Small intestine (tissue), 7 donors: ENCODE measurements at regions not wholly inside any gene's neighbourhood (a gene's known extent, or its start where the extent isn't known, plus 50 kb on each side); places are given as distances from the start of the nearest gene placed in this dataset.
A peak's percentile ranks its signal among the peaks of the same experiment; 100 is the strongest.

Experiments used
- DNase-seq, 2 donors: peaks; one replicate each; pipeline versions ENCODE4 v3.0.0 to v3.0.0-alpha.2; 2013
- FAIRE-seq: peaks from 2 replicates; lab custom pipeline; 2012; peaks lifted over from hg19 to GRCh38; lab: Jason Lieb, UNC
- H3K27ac ChIP-seq, 3 donors: one replicate each; pipeline ENCODE4 v1.5.1; 2013; ENCODE audit warnings: low read length in 2 of 3, mild to moderate bottlenecking in 2 of 3, control low read depth in 1 of 3, inconsistent platforms in 1 of 3, low read depth in 1 of 3, moderate library complexity in 1 of 3
- H3K27me3 ChIP-seq, 3 donors: one replicate each; pipeline ENCODE4 v1.6.1; 2013; ENCODE audit warnings: low read length in 3 of 3, inconsistent platforms in 1 of 3; ENCODE audit not compliant: control insufficient read depth in 3 of 3, insufficient read depth in 3 of 3
- H3K36me3 ChIP-seq, 3 donors: one replicate each; pipeline ENCODE4 v1.6.1; 2013; ENCODE audit warnings: low read length in 3 of 3, inconsistent platforms in 1 of 3, low read depth in 1 of 3, mild to moderate bottlenecking in 1 of 3, moderate library complexity in 1 of 3; ENCODE audit not compliant: control insufficient read depth in 3 of 3, insufficient read depth in 2 of 3
- H3K4me1 ChIP-seq, 3 donors: one replicate each; pipeline ENCODE4 v1.6.1; 2013; ENCODE audit warnings: low read length in 2 of 3, inconsistent platforms in 1 of 3, low read depth in 1 of 3, mild to moderate bottlenecking in 1 of 3, moderate library complexity in 1 of 3; ENCODE audit not compliant: control insufficient read depth in 3 of 3, insufficient read depth in 2 of 3
- H3K4me3 ChIP-seq, 3 donors: one replicate each; pipeline ENCODE4 v1.5.1; 2013; ENCODE audit warnings: low read length in 3 of 3, control low read depth in 1 of 3, inconsistent platforms in 1 of 3, low read depth in 1 of 3, mild to moderate bottlenecking in 1 of 3, moderate library complexity in 1 of 3
- H3K9me3 ChIP-seq, 2 donors: one replicate each; pipeline ENCODE4 v1.6.1; 2013; ENCODE audit warnings: low read depth in 1 of 2, low read length in 1 of 2; ENCODE audit not compliant: control insufficient read depth in 2 of 2, insufficient read depth in 1 of 2
- WGBS, 3 donors: extraction: QIAGEN DNeasy Blood & Tissue Kit; methylation state at CpG; one replicate each; pipeline ENCODE4 v1.1.7; 2013; 5-methylcytosine and 5-hydroxymethylcytosine counted together
- donor health status: healthy with polysubstance abuse.
- donor health status: control.
- donor health status: control.
- donor health status: Bipolar disorder and iron deficiency.
- donor health status: healthy.

DNA sequence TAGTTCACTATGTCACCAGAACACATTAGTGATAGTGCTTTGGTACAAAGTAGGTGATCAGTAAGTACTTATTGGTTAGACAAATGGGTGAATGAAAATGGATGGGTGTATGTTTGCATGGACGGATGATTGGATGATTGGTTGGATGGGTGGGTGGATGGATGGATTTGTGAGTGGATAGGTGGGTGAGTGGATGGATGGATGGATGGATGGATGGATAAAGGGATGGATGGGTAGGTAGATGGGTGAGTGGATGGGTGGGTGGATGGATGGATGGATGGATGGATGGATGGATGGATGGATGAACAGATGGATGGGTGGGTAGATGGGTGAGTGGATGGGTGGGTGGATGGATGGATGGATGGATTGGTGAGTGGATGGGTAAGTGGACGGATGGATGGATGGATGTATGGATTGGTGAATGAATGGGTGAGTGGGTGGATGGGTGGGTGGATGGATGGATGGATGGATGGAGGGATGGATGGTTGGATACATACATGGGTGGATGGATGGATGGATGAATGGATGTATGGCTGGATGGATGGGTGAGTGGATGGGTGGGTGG, 225.3 kb upstream of the GSE1 start:
- Histone ChIP-seq H3K4me3 (no peak overlapping the region), H3K27ac (no peak overlapping the region), H3K27me3 (no peaks in the 10 kb centered on the region), H3K4me1 (peaks cover 0 to 42% (median 4%) of the 10 kb centered on the region in 3 donors), H3K9me3 (peaks cover 0 to 3% of the 10 kb centered on the region in 2 donors), H3K36me3 (peaks cover 0 to 41% (median 0%) of the 10 kb centered on the region in 3 donors)
- FAIRE-seq (no peak), DNase-seq (no peak)
- 84 to 93% (median 91%) methylated on average over 2 of the region's 2 CpGs for WGBS, 3 donors

DNA sequence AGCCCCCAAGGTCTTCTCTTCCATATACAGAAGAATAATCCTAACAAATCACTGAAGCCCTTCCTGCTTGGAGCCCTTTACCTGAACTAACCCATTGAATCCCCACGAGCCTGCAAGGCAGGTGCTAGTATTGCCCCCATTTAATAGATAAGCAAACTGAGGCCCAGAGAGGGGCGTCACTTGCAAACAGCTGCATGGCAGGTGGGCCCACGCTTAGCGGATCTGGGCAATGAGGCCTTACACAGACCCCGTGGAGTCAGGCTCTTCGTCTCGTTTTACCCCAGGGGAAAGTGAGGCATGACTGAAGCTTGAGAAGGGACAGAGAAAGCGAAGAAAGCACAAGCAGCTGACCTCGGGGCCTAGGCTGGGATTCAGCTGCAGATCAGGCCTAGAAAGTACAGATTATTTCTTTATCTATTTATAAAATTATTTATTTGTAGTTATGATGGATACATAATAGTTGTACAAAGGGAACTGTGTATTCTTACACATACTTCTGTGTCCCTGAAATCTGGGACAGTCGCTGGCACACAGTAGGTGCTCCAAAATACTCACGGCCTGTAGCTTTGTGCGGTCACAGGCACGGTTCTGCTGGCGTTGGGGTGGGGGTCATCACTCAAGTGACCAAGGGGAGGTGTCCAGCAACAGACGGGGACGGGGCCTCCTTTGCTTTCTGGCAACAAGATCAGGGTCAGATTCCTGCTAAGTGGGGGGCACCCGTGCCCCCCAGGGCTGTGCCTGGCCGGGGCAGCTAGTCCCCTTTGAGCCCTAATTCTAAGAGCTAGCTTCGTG, 223.2 kb upstream of the GSE1 start:
- Histone ChIP-seq H3K4me1 (peaks cover under 1 to 39% (median 4%) of the 10 kb centered on the region in 3 donors), H3K27ac (peak overlapping the region in 2 of 3 donors; percentile 52 to 72), H3K36me3 (peaks cover 0 to 38% (median 0%) of the 10 kb centered on the region in 3 donors), H3K9me3 (peaks cover 0 to 3% of the 10 kb centered on the region in 2 donors), H3K4me3 (no peak overlapping the region), H3K27me3 (no peaks in the 10 kb centered on the region)
- DNase-seq (no peak), FAIRE-seq (no peak)
- WGBS, 3 donors = 56 to 78% (median 60%) methylated on average over 19 of the region's 19 CpGs

DNA sequence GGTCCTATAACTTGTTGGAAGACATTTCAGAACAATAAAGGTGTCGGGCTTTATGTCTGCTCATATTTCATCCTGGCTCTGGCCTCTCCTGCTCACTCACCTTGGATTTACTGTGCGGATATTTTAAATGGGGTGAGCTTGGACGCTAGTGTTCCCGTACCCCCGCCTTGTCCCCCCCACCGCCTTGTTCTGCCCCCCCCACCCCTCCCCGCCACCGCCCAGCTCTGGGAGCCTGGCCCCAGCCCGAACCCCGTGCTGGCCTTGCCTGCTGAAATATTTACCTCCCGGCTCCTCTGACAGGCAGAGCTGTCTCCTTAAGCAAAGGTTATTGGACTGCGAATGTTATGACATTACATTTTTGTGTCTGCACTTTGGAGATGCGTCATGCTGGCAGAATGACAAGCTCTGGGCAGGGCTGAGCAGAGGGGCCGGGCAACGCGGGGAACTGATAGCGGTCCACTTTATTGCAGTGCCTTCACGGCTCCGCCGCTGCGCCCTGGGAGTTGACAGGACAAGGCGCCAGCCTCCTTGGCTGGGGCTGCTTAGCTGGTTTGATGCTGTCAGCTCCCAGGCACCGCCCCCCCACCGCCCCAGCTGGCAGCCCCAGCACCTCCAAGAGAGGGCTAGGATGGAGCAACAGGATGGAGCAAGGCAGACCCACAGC, 222.5 kb upstream of the GSE1 start:
- Histone ChIP-seq H3K4me3 (no peak overlapping the region), H3K36me3 (peaks cover 0 to 34% (median 0%) of the 10 kb centered on the region in 3 donors), H3K27me3 (no peaks in the 10 kb centered on the region), H3K4me1 (peaks cover 4 to 37% (median 4%) of the 10 kb centered on the region in 3 donors), H3K9me3 (peaks cover 0 to 3% of the 10 kb centered on the region in 2 donors), H3K27ac (peak overlapping the region in 2 of 3 donors; percentile 52 to 72)
- no peak for FAIRE-seq
- DNase-seq = peak; percentile 95
- WGBS, 3 donors = 23 to 48% (median 37%) methylated on average over 23 to 24 of the region's 24 CpGs

DNA sequence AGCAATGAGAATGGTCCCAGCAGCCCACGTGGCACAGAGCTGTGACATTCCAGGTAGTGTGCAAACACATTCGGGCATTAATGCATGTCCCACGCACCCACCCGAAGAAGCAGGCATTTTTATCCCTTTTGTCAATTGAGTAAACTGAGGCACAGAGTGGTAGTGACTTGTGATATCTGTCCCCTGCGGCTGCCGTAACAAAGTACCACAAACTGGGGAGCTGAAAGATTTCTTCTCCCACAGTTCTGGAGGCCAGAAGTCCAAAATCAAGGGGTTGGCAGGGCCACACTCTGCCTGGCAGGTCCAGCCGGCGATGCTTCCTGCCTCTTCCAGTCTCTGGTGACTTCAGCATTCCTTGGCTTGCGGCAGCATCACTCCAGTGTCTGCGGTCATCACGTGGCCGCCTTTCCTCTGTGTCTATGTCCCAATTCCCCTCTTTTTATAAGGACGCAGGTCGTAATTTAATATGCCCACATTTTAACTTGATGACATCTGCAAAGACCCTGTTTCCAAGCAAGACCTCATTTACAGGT, 221.9 kb upstream of the GSE1 start:
- H3K9me3 ChIP-seq = peaks cover 0 to 3% of the 10 kb centered on the region in 2 donors
- FAIRE-seq (no peak), DNase-seq (no peak)
- WGBS, 3 donors = 58 to 82% (median 66%) methylated on average over 14 of the region's 14 CpGs
- peaks cover 0 to 34% (median 0%) of the 10 kb centered on the region in 3 donors for H3K36me3 ChIP-seq
- peak overlapping the region in 1 of 3 donors; percentile 13 for H3K27ac ChIP-seq
- H3K27me3 ChIP-seq = no peaks in the 10 kb centered on the region
- peaks cover 4 to 38% (median 4%) of the 10 kb centered on the region in 3 donors for H3K4me1 ChIP-seq
- no peak overlapping the region for H3K4me3 ChIP-seq

DNA sequence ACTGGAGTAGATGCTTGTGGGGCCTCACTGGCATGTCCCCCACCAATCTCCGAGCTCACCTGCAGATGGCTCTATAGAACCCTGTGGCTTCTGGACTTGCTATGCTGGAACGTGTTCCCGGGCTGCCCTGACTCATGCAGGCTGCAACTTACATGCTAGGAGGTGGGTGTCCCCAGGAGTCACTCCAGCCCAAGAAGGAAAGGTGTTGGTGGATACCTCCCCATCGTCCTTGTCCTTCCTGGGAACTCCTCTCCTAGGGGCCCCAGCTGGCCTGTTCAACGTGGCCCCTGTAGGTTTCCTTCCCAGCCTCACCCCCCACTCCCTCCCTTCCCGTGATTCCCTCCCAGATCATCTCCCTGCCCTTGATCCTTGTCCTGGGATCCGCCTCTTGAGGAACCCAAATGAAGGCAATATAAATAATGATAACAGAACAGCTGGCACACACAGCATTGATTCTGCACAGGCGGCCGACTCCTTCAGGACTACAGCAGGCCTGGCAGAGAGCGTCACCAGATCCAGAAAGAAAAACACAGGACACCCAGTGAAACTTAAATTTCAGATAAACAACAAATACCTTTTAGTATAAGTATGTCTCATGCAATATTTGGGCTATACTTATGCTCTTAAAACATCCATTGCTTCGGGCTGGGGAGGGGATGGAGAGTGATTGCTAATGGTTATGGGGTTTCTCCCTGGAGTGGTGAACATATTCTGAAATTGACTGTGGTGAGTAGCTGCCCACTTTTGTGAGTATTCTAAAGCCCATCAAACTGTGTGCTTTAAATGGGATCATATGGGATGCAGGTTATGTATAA, 221.1 kb upstream of the GSE1 start:
- Histone ChIP-seq H3K4me1 (peaks cover 4 to 45% (median 4%) of the 10 kb centered on the region in 3 donors), H3K36me3 (peaks cover 0 to 40% (median 0%) of the 10 kb centered on the region in 3 donors), H3K27me3 (no peaks in the 10 kb centered on the region), H3K9me3 (peaks cover 0 to 3% of the 10 kb centered on the region in 2 donors), H3K4me3 (no peak overlapping the region), H3K27ac (no peak overlapping the region)
- WGBS, 3 donors = 20 to 60% (median 37%) methylated on average over 11 of the region's 11 CpGs
- FAIRE-seq (no peak), DNase-seq (peak in 1 of 2 donors; percentile 78)

DNA sequence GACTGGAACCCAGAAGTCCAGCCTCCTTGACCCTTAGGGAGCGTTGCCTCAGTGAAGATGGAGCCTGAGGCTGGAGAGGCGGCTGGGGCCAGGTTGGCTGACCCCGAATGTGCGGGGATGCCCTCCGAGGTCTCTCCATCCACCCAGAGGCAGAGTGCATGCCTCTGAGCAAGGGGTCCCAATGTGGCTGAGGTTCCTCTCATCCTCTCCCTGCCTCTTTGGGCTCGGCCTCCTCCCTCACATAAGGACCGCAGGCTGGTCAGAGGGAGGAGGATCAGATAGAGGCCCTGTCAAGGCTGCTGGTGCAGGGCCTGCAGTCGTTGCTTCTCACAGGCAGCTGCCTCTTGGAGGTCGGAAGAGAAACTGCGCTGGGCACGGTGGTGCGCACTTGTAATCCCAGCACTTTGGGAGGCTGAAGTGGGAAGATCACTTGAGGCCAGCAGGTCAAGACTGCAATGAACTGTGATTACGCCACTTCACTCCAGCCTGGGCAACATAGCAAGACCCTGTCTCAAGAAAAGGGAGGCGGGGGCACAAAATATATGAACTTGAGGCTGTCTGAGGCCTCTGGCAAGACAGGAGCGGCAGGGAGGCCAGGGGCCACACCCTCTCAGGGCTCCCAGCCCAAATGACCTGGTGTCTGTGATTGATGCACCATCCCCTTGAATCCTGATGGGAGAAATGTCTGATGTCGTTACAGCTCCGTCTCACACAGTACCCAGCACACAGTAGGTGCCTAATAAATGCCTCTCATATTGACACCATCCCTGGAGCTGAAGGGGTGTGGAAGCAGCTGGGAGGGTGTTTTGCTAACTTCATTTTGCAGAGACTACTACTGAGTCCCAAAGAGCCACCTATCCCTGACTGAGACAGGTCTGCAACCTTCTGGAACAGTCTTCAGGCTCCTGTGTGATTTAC, 220.1 kb upstream of the GSE1 start:
- 83 to 92% (median 86%) methylated on average over 17 of the region's 17 CpGs for WGBS, 3 donors
- no peaks in the 10 kb centered on the region for H3K27me3 ChIP-seq
- no peak overlapping the region for H3K27ac ChIP-seq
- peaks cover 0 to 38% (median 0%) of the 10 kb centered on the region in 3 donors for H3K36me3 ChIP-seq
- DNase-seq (no peak), FAIRE-seq (no peak)
- peaks cover 0 to 3% of the 10 kb centered on the region in 2 donors for H3K9me3 ChIP-seq
- no peak overlapping the region for H3K4me3 ChIP-seq
- peaks cover 4 to 53% (median 4%) of the 10 kb centered on the region in 3 donors for H3K4me1 ChIP-seq
